HCT116 (cell line): ENCODE measurements at regions not wholly inside any gene's neighbourhood (a gene's known extent, or its start where the extent isn't known, plus 50 kb on each side); places are given as distances from the start of the nearest gene placed in this dataset.

Source experiments
- ATF3 ChIP-seq: IDR thresholded peaks from 2 replicates; pipeline ENCODE4 v1.6.1; 2012
- CEBPB ChIP-seq: IDR thresholded peaks from 2 replicates; pipeline ENCODE4 v1.6.1; 2012; ENCODE audit warnings: low read depth
- EZH2 ChIP-seq: fragments of 200-600 bp; sonication (generic); IDR thresholded peaks from 2 replicates; pipeline ENCODE4 v1.6.1; 2017; ENCODE audit warnings: antibody characterized with exemption, mixed run types
- EZH2phosphoT487 ChIP-seq: fragments of 200-600 bp; IDR thresholded peaks from 2 replicates; pipeline ENCODE4 v1.6.1; 2018; ENCODE audit warnings: antibody characterized with exemption, borderline replicate concordance
- POLR2A ChIP-seq: IDR thresholded peaks from 2 replicates; pipeline ENCODE4 v1.7.0; 2011; ENCODE audit warnings: borderline replicate concordance; ENCODE audit not compliant: insufficient read depth, insufficient read length; ENCODE audit errors: extremely low read depth
- POLR2AphosphoS5 ChIP-seq: IDR thresholded peaks from 2 replicates; pipeline ENCODE4 v1.6.1; 2011; ENCODE audit warnings: mild to moderate bottlenecking, low read depth, low read length, moderate library complexity
- RAD21 ChIP-seq: IDR thresholded peaks from 2 replicates; pipeline ENCODE4 v1.6.1; 2012; ENCODE audit warnings: low read depth, mild to moderate bottlenecking
- TCF7L2 ChIP-seq: IDR thresholded peaks from 2 replicates; pipeline ENCODE4 v1.7.0; 2011; ENCODE audit warnings: borderline replicate concordance, inconsistent platforms; ENCODE audit not compliant: insufficient read depth, insufficient read length; ENCODE audit errors: extremely low read depth
- YY1 ChIP-seq: IDR thresholded peaks from 2 replicates; pipeline ENCODE4 v1.6.1; 2011; ENCODE audit warnings: low read length, low read depth, moderate library complexity, mild to moderate bottlenecking; ENCODE audit not compliant: insufficient replicate concordance; ENCODE audit errors: extremely low read depth
- ZNF274 ChIP-seq: fragments of 200-500 bp; sonication (Bioruptor generic); IDR thresholded peaks from 2 replicates; pipeline ENCODE4 v1.6.1; 2014; ENCODE audit warnings: mild to moderate bottlenecking, low read depth, low read length, inconsistent platforms
- TF ChIP-seq, protein P1 (sequence below), 3 experiments: fragments of 200-600 bp in 1 of 3; sonication (generic) in 1 of 3; IDR thresholded peaks in 2 of 3; conservative IDR thresholded peaks in 1 of 3; 2 replicates each; pipeline ENCODE4 v1.5.1; 2012 to 2017; ENCODE audit warnings: low read depth in 2 of 3, low read length in 2 of 3, antibody characterized with exemption in 1 of 3, borderline replicate concordance in 1 of 3, control low read depth in 1 of 3, mild to moderate bottlenecking in 1 of 3, mixed read lengths in 1 of 3, mixed run types in 1 of 3, moderate library complexity in 1 of 3; ENCODE audit not compliant: insufficient read depth in 1 of 3
- TF ChIP-seq, protein P2 (sequence below): IDR thresholded peaks from 2 replicates; pipeline ENCODE4 v1.6.1; 2011; ENCODE audit warnings: mild to moderate bottlenecking, low read length, moderate library complexity; ENCODE audit not compliant: insufficient replicate concordance; ENCODE audit errors: extremely low read depth

GRCh38 chr2:18084376-18084775 is 205.9 kb downstream of the KCNS3 start:
- TF ChIP-seq EZH2, result no peak
- TF ChIP-seq, protein P1, sequence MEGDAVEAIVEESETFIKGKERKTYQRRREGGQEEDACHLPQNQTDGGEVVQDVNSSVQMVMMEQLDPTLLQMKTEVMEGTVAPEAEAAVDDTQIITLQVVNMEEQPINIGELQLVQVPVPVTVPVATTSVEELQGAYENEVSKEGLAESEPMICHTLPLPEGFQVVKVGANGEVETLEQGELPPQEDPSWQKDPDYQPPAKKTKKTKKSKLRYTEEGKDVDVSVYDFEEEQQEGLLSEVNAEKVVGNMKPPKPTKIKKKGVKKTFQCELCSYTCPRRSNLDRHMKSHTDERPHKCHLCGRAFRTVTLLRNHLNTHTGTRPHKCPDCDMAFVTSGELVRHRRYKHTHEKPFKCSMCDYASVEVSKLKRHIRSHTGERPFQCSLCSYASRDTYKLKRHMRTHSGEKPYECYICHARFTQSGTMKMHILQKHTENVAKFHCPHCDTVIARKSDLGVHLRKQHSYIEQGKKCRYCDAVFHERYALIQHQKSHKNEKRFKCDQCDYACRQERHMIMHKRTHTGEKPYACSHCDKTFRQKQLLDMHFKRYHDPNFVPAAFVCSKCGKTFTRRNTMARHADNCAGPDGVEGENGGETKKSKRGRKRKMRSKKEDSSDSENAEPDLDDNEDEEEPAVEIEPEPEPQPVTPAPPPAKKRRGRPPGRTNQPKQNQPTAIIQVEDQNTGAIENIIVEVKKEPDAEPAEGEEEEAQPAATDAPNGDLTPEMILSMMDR (IDR thresholded peaks at IDR 0.05 in 2 of 3, conservative IDR thresholded peaks at IDR 0.05 in 1 of 3; ENCODE audit: borderline replicate concordance in 1 of 3, insufficient read depth in 1 of 3, low read depth in 2 of 3, low read length in 2 of 3), result no peak
- TF ChIP-seq ATF3, result no peak
- no peak for TF ChIP-seq POLR2AphosphoS5
- no peak for TF ChIP-seq EZH2phosphoT487
- no peak for TF ChIP-seq TCF7L2
- TF ChIP-seq, protein P2, sequence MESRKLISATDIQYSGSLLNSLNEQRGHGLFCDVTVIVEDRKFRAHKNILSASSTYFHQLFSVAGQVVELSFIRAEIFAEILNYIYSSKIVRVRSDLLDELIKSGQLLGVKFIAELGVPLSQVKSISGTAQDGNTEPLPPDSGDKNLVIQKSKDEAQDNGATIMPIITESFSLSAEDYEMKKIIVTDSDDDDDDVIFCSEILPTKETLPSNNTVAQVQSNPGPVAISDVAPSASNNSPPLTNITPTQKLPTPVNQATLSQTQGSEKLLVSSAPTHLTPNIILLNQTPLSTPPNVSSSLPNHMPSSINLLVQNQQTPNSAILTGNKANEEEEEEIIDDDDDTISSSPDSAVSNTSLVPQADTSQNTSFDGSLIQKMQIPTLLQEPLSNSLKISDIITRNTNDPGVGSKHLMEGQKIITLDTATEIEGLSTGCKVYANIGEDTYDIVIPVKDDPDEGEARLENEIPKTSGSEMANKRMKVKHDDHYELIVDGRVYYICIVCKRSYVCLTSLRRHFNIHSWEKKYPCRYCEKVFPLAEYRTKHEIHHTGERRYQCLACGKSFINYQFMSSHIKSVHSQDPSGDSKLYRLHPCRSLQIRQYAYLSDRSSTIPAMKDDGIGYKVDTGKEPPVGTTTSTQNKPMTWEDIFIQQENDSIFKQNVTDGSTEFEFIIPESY, result no peak
- TF ChIP-seq ZNF274, result no peak
- no peak for TF ChIP-seq POLR2A
- no peak for TF ChIP-seq CEBPB
- no peak for TF ChIP-seq RAD21
- TF ChIP-seq YY1, result no peak
